Endothelial cell of umbilical vein (primary cell): ENCODE measurements at regions not wholly inside any gene's neighbourhood (a gene's known extent, or its start where the extent isn't known, plus 50 kb on each side); places are given as distances from the start of the nearest gene placed in this dataset.

ENCODE experiments used
- BruUV-seq: library from RNA; stranded (reverse); fragments of 400-500 nt; replicated peaks from 2 replicates; lab custom pipeline; 2021; lab: Mats Ljungman, UMichigan
- CTCF ChIA-PET: fragments of 300-600, 350-600 bp; sonication (Branson Sonifier 250); formaldehyde crosslinking; loops from one replicate; lab custom pipeline; 2021; ENCODE audit warnings: antibody characterized with exemption, inconsistent platforms; lab: Charles Lee
- POLR2A ChIA-PET: fragments of 300-600, 350-600 bp; sonication (Branson Sonifier 250); formaldehyde crosslinking; loops from one replicate; lab custom pipeline; 2021; ENCODE audit warnings: antibody characterized with exemption, inconsistent platforms; lab: Charles Lee
- DNase-seq: peaks from one replicate; pipeline ENCODE4 v3.0.0-alpha.2; 2011; ENCODE audit warnings: low read depth, low spot score
- FAIRE-seq: peaks from 2 replicates; lab custom pipeline; 2011; peaks lifted over from hg19 to GRCh38; lab: Jason Lieb, UNC
- H2AFZ ChIP-seq: 2 replicates; pipeline ENCODE4 v1.6.0; 2012; ENCODE audit warnings: low read depth, low read length, control low read depth, inconsistent platforms
- H3K27ac ChIP-seq: 2 replicates; pipeline ENCODE4 v1.5.1; 2011; ENCODE audit warnings: low read depth, mild to moderate bottlenecking, control low read depth, low read length, moderate library complexity; ENCODE audit not compliant: insufficient read depth
- H3K27me3 ChIP-seq, 2 experiments: 2 replicates each; pipeline versions ENCODE4 v1.6.0 to v1.6.1; 2011; ENCODE audit warnings: low read length in 2 of 2, mixed read lengths in 1 of 2; ENCODE audit not compliant: control insufficient read depth in 2 of 2, insufficient read depth in 2 of 2
- H3K36me3 ChIP-seq, 2 experiments: 2 replicates in 1 of 2; 3 replicates in 1 of 2; pipeline ENCODE4 v1.5.1; 2011; ENCODE audit warnings: low read length in 2 of 2, mild to moderate bottlenecking in 1 of 2, moderate library complexity in 1 of 2; ENCODE audit not compliant: control insufficient read depth in 2 of 2, insufficient read depth in 2 of 2; ENCODE audit errors: extremely low read depth in 1 of 2
- H3K4me1 ChIP-seq: 3 replicates; pipeline ENCODE4 v1.5.1; 2011; ENCODE audit warnings: mild to moderate bottlenecking, low read length; ENCODE audit not compliant: control insufficient read depth, insufficient read depth; ENCODE audit errors: extremely low read depth
- H3K4me2 ChIP-seq: 2 replicates; pipeline ENCODE4 v1.6.1; 2011; ENCODE audit warnings: low read length, control low read depth, mixed read lengths; ENCODE audit not compliant: insufficient read depth
- H3K4me3 ChIP-seq, 3 experiments: fragments of 200-600 bp in 1 of 3; sonication (generic), shearing (Covaris generic) in 1 of 3; replicated peaks in 1 of 3; 2 replicates each; pipeline ENCODE4 v1.5.1; 2011 to 2016; ENCODE audit warnings: control low read depth in 3 of 3, low read length in 3 of 3, mild to moderate bottlenecking in 2 of 3, inconsistent platforms in 1 of 3, low read depth in 1 of 3, moderate library complexity in 1 of 3; ENCODE audit not compliant: insufficient read depth in 1 of 3
- H3K79me2 ChIP-seq: 2 replicates; pipeline ENCODE4 v1.6.0; 2012; ENCODE audit warnings: low read length, inconsistent platforms; ENCODE audit not compliant: control insufficient read depth, insufficient read depth
- H3K9ac ChIP-seq: replicated peaks from 2 replicates; pipeline ENCODE3; 2011; ENCODE audit warnings: low read length, control low read depth; ENCODE audit not compliant: insufficient read depth; ENCODE audit errors: extremely low read depth
- H3K9me1 ChIP-seq: replicated peaks from 3 replicates; pipeline ENCODE4 v1.6.0; 2011; ENCODE audit warnings: mild to moderate bottlenecking, low read length; ENCODE audit not compliant: control insufficient read depth, insufficient read depth; ENCODE audit errors: extremely low read depth
- H3K9me3 ChIP-seq: replicated peaks from 2 replicates; pipeline ENCODE4 v1.5.1; 2012; ENCODE audit warnings: low read length, inconsistent platforms; ENCODE audit not compliant: control insufficient read depth, insufficient read depth
- H4K20me1 ChIP-seq: replicated peaks from 2 replicates; pipeline ENCODE3; 2011; ENCODE audit warnings: mild to moderate bottlenecking, low read length; ENCODE audit not compliant: control insufficient read depth, insufficient read depth; ENCODE audit errors: extremely low read depth
- FOS ChIP-seq: IDR thresholded peaks from 2 replicates; pipeline ENCODE4 v1.6.1; 2011; ENCODE audit warnings: mild to moderate bottlenecking, low read length, moderate library complexity, borderline replicate concordance; ENCODE audit not compliant: insufficient read depth
- GATA2 ChIP-seq: IDR thresholded peaks from 2 replicates; pipeline ENCODE4 v1.7.0; 2011; ENCODE audit warnings: low read depth, mild to moderate bottlenecking, moderate library complexity, mixed read lengths, low read length; ENCODE audit not compliant: insufficient read length, insufficient read depth
- JUN ChIP-seq: IDR thresholded peaks from 2 replicates; pipeline ENCODE4 v1.6.1; 2011; ENCODE audit warnings: borderline replicate concordance, low read depth; ENCODE audit not compliant: insufficient read length, insufficient read depth
- MYC ChIP-seq: IDR thresholded peaks from one replicate; pipeline ENCODE4 v1.6.1; 2011; ENCODE audit warnings: mild to moderate bottlenecking, low read depth, low read length
- POLR2A ChIP-seq: IDR thresholded peaks from 2 replicates; pipeline ENCODE4 v1.6.1; 2012; ENCODE audit warnings: low read depth, mild to moderate bottlenecking, control low read depth, low read length
- POLR2AphosphoS5 ChIP-seq: IDR thresholded peaks from 2 replicates; pipeline ENCODE4 v1.6.1; 2012; ENCODE audit warnings: low read depth, mild to moderate bottlenecking, control low read depth, low read length, moderate library complexity; ENCODE audit not compliant: insufficient read depth
- dilution Hi-C: fragments of 300-500 bp; cut with MboI; formaldehyde crosslinking; loops from one replicate; pipeline ENCODE4 v1.15.0; 2019; ENCODE audit warnings: low sequenced_read_pairs; ENCODE audit not compliant: extremely low pct_ligation_motif_present
- intact Hi-C: fragments of 100-400 bp; cut with micrococcal nuclease; formaldehyde crosslinking; loops from one replicate; pipeline ENCODE4 v1.10.0; 2022
- TF ChIP-seq, protein P1 (sequence below): IDR thresholded peaks from 2 replicates; pipeline ENCODE4 v1.6.1; 2011; ENCODE audit not compliant: insufficient read depth, insufficient read length
- TF ChIP-seq, protein P2 (sequence below), 2 donors: IDR thresholded peaks; 1 replicate in 1 of 2; 2 replicates in 1 of 2; pipeline ENCODE4 v1.5.1; 2011; ENCODE audit warnings: low read length in 2 of 2, mild to moderate bottlenecking in 2 of 2, moderate library complexity in 2 of 2, control low read depth in 1 of 2, inconsistent platforms in 1 of 2, low read depth in 1 of 2; ENCODE audit not compliant: insufficient read depth in 1 of 2; ENCODE audit errors: extremely low read depth in 1 of 2

DNA sequence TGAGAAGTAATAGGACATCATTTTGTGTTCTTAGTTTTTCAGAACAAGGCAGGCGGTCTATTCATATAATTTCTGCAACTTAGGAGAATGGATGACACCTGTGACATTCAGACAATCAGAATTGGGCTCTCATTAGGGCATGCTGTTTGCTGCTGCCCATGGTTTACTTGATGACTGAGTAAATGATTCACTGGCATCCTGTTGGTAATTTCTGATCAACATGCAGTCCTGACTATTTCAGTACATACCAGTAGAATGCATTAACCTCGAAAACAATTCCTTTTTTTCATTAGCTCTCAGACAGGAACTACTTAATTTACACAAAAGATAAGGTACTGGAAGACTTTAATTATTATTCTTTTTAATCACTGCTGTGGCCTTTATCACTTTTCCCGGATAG, 641.6 kb downstream of the NSUN3 start:
- ChIA-PET CTCF (interaction anchor here (1.4 kb wide), 1 partner anchor 10 kb away, joined by 3 read pairs; no protein-coding TSS in a partner anchor), POLR2A (no interaction called here)
- Histone ChIP-seq H3K9me1 (no peaks in the 10 kb centered on the region), H3K4me2 (no peak overlapping the region), H4K20me1 (no peaks in the 10 kb centered on the region), H3K36me3 (no peaks in the 10 kb centered on the region), H2AFZ (no peak overlapping the region), H3K4me1 (no peaks in the 10 kb centered on the region), H3K27me3 (no peaks in the 10 kb centered on the region), H3K9ac (no peak overlapping the region), H3K9me3 (no peaks in the 10 kb centered on the region), H3K27ac (no peak overlapping the region), H3K4me3 (no peak overlapping the region), H3K79me2 (no peaks in the 10 kb centered on the region)
- no peak for TF ChIP-seq POLR2AphosphoS5
- no peak for TF ChIP-seq JUN
- TF ChIP-seq POLR2A: no peak
- no peak for TF ChIP-seq FOS
- no peak for TF ChIP-seq GATA2
- FAIRE-seq (no peak), DNase-seq (no peak)
- intact Hi-C loops: no loop called here
- dilution Hi-C loops: no loop called here
- no TSS peak for BruUV-seq

DNA sequence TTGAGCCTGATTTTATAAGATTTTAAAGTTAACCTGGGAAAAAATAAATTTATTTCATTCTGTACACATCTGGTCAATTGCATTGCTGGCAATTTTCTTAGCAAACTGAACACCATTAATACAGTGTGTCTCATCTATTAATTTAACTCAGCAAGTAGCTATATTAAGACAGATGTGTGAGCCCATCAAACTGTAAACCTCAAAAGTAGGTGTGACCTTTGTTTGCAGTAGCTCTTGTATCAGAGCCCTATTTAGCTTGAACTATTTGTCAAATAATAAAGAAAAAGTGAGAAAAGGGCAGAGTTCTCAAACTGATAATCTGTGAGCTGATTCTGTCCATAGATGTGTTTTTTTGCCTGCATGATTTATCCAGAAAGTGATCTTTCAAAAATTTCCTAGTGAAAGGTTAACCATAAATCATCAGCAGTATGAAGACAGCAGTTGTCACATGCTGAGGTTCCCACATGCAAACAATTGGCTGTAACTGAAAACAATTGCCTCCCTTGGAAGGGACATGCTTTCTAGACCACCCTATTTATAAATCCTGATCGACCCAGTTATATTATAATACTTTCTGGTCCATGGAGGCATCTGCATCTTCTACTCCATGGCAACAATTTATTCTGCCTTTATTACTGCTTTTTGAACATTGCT, 646.5 kb downstream of the NSUN3 start:
- dilution Hi-C loops (no loop called here), intact Hi-C loops (no loop called here)
- no peaks in the 10 kb centered on the region for H3K27me3 ChIP-seq
- H3K27ac ChIP-seq: no peak overlapping the region
- no peak overlapping the region for H3K4me3 ChIP-seq
- H2AFZ ChIP-seq: no peak overlapping the region
- no peaks in the 10 kb centered on the region for H4K20me1 ChIP-seq
- no peaks in the 10 kb centered on the region for H3K9me3 ChIP-seq
- no peak overlapping the region for H3K9ac ChIP-seq
- ChIA-PET CTCF (no interaction called here), POLR2A (no interaction called here)
- no peaks in the 10 kb centered on the region for H3K79me2 ChIP-seq
- FAIRE-seq: no peak
- DNase-seq: no peak
- BruUV-seq: no TSS peak
- H3K9me1 ChIP-seq: no peaks in the 10 kb centered on the region
- H3K36me3 ChIP-seq: no peaks in the 10 kb centered on the region
- H3K4me2 ChIP-seq: no peak overlapping the region
- TF ChIP-seq, protein P1, sequence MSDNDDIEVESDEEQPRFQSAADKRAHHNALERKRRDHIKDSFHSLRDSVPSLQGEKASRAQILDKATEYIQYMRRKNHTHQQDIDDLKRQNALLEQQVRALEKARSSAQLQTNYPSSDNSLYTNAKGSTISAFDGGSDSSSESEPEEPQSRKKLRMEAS: no peak
- TF ChIP-seq, protein P2, sequence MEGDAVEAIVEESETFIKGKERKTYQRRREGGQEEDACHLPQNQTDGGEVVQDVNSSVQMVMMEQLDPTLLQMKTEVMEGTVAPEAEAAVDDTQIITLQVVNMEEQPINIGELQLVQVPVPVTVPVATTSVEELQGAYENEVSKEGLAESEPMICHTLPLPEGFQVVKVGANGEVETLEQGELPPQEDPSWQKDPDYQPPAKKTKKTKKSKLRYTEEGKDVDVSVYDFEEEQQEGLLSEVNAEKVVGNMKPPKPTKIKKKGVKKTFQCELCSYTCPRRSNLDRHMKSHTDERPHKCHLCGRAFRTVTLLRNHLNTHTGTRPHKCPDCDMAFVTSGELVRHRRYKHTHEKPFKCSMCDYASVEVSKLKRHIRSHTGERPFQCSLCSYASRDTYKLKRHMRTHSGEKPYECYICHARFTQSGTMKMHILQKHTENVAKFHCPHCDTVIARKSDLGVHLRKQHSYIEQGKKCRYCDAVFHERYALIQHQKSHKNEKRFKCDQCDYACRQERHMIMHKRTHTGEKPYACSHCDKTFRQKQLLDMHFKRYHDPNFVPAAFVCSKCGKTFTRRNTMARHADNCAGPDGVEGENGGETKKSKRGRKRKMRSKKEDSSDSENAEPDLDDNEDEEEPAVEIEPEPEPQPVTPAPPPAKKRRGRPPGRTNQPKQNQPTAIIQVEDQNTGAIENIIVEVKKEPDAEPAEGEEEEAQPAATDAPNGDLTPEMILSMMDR (IDR thresholded peaks at IDR 0.05; ENCODE audit: extremely low read depth in 1 of 2, insufficient read depth in 1 of 2, low read depth in 1 of 2, low read length in 2 of 2): no peak
- TF ChIP-seq MYC (no peak), JUN (no peak)
- H3K4me1 ChIP-seq: no peaks in the 10 kb centered on the region
